ENCODE measurements at regions not wholly inside any gene's neighbourhood (a gene's known extent, or its start where the extent isn't known, plus 50 kb on each side); places are given as distances from the start of the nearest gene placed in this dataset.

GRCh38 chr9:81758123-81758797 is 68.9 kb upstream of the TLE1 start:
- Histone ChIP-seq H2AFZ (ENCODE audit: low read length) (no peak overlapping the region), H3K9me3 (ENCODE audit: insufficient read depth, low read depth, low read length) (no peaks in the 10 kb centered on the region), H4K20me1 (ENCODE audit: insufficient read depth, low read length, poor library complexity, severe bottlenecking) (no peaks in the 10 kb centered on the region), H3K9ac (ENCODE audit: low read depth, low read length, poor library complexity, severe bottlenecking) (no peak overlapping the region), H3K4me3 (ENCODE audit: low read length, poor library complexity, severe bottlenecking) (no peak overlapping the region), H3K36me3 (ENCODE audit: insufficient read depth, low read length) (no peaks in the 10 kb centered on the region), H3K9me2 (replicated peaks; ENCODE audit: low read depth, low read length) (no peaks in the 10 kb centered on the region), H3K27me3 (ENCODE audit: insufficient read depth, low read length, poor library complexity, severe bottlenecking) (no peaks in the 10 kb centered on the region), H3K4me1 (ENCODE audit: insufficient read depth, low read length, poor library complexity, severe bottlenecking) (no peaks in the 10 kb centered on the region), H3K4me2 (ENCODE audit: low read depth, low read length, poor library complexity, severe bottlenecking) (no peak overlapping the region), H3K79me2 (ENCODE audit: insufficient read depth, low read length) (no peaks in the 10 kb centered on the region), H3F3A (ENCODE audit: low read depth) (no peaks in the 10 kb centered on the region)
- TF ChIP-seq CTCF (conservative IDR thresholded peaks at IDR 0.05; ENCODE audit: low read length): no peak
- TF ChIP-seq EZH2phosphoT487 (IDR thresholded peaks at IDR 0.05; ENCODE audit: borderline replicate concordance): no peak

GRCh38 chr9:81759680-81760215 is 70.4 kb upstream of the TLE1 start:
- Histone ChIP-seq H3K9me2 (replicated peaks; ENCODE audit: low read depth, low read length) (no peaks in the 10 kb centered on the region), H3K4me2 (ENCODE audit: low read depth, low read length, poor library complexity, severe bottlenecking) (no peak overlapping the region), H2AFZ (ENCODE audit: low read length) (no peak overlapping the region), H3F3A (ENCODE audit: low read depth) (no peaks in the 10 kb centered on the region), H3K4me3 (ENCODE audit: low read length, poor library complexity, severe bottlenecking) (no peak overlapping the region), H4K20me1 (ENCODE audit: insufficient read depth, low read length, poor library complexity, severe bottlenecking) (no peaks in the 10 kb centered on the region), H3K9ac (ENCODE audit: low read depth, low read length, poor library complexity, severe bottlenecking) (no peak overlapping the region), H3K79me2 (ENCODE audit: insufficient read depth, low read length) (no peaks in the 10 kb centered on the region), H3K4me1 (ENCODE audit: insufficient read depth, low read length, poor library complexity, severe bottlenecking) (no peaks in the 10 kb centered on the region), H3K27me3 (ENCODE audit: insufficient read depth, low read length, poor library complexity, severe bottlenecking) (no peaks in the 10 kb centered on the region), H3K36me3 (ENCODE audit: insufficient read depth, low read length) (no peaks in the 10 kb centered on the region), H3K9me3 (ENCODE audit: insufficient read depth, low read depth, low read length) (no peaks in the 10 kb centered on the region)
- no peak for TF ChIP-seq CTCF (conservative IDR thresholded peaks at IDR 0.05; ENCODE audit: low read length)
- TF ChIP-seq EZH2phosphoT487 (IDR thresholded peaks at IDR 0.05; ENCODE audit: borderline replicate concordance): no peak

GRCh38 chr9:81767921-81768320 is 78.6 kb upstream of the TLE1 start:
- Histone ChIP-seq H4K20me1 (ENCODE audit: insufficient read depth, low read length, poor library complexity, severe bottlenecking) (no peaks in the 10 kb centered on the region), H3K9me2 (replicated peaks; ENCODE audit: low read depth, low read length) (no peaks in the 10 kb centered on the region), H3K79me2 (ENCODE audit: insufficient read depth, low read length) (no peaks in the 10 kb centered on the region), H3K9me3 (ENCODE audit: insufficient read depth, low read depth, low read length) (no peaks in the 10 kb centered on the region), H3K9ac (ENCODE audit: low read depth, low read length, poor library complexity, severe bottlenecking) (no peak overlapping the region), H3K4me3 (ENCODE audit: low read length, poor library complexity, severe bottlenecking) (no peak overlapping the region), H2AFZ (ENCODE audit: low read length) (no peak overlapping the region), H3K27me3 (ENCODE audit: insufficient read depth, low read length, poor library complexity, severe bottlenecking) (no peaks in the 10 kb centered on the region), H3F3A (ENCODE audit: low read depth) (no peaks in the 10 kb centered on the region), H3K36me3 (ENCODE audit: insufficient read depth, low read length) (no peaks in the 10 kb centered on the region), H3K4me2 (ENCODE audit: low read depth, low read length, poor library complexity, severe bottlenecking) (no peak overlapping the region), H3K4me1 (ENCODE audit: insufficient read depth, low read length, poor library complexity, severe bottlenecking) (no peaks in the 10 kb centered on the region)
- TF ChIP-seq CTCF (conservative IDR thresholded peaks at IDR 0.05; ENCODE audit: low read length) (no peak), EZH2phosphoT487 (IDR thresholded peaks at IDR 0.05; ENCODE audit: borderline replicate concordance) (no peak)

Measured in Loucy (cell line).